ENCODE measurements at regions not wholly inside any gene's neighbourhood (a gene's known extent, or its start where the extent isn't known, plus 50 kb on each side); places are given as distances from the start of the nearest gene placed in this dataset.

DNA sequence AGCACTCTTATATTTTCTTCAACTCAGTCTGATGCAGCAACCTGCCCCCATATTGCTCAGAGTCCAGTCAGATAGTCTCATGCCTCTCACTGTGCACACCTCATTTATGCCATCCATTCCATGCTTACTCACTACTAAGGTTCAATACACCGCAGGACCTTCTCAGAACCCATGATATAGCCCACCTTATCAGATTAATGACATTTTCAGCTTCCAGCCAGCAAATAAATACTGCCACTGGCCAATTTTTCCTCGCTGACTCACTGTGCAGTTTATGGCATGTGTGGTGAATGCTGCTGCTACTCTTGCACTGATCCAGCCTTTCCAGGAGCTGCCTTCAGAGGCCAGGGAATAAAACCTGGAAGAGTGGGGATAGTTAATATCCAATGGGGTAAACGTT lies 380.6 kb upstream of the SPOCK3 start:
- no peak overlapping the region for H4K91ac ChIP-seq (replicated peaks; ENCODE audit: insufficient read length, low read length)
- peaks cover 2% of the 10 kb centered on the region; the same call in 1 of the 2 replicates for H3K23me2 ChIP-seq (ENCODE audit: low read depth, low read length)
- H3K9me3 ChIP-seq (ENCODE audit: insufficient read depth in 2 of 2, low read depth in 1 of 2, low read length in 1 of 2): no peaks in the 10 kb centered on the region
- no peak overlapping the region for H2AFZ ChIP-seq (ENCODE audit: low read length)
- ChIA-PET POLR2A (ENCODE audit: partially characterized antibody) (no interaction called here), CTCF (ENCODE audit: partially characterized antibody) (interaction anchor here (1.6 kb wide), 1 partner anchor 9 kb away, joined by 4 read pairs; no protein-coding TSS in a partner anchor)
- H3K4me1 ChIP-seq (replicated peaks in 1 of 4; ENCODE audit: control insufficient read depth in 3 of 4, insufficient read depth in 4 of 4, low read length in 3 of 4): no peaks in the 10 kb centered on the region
- WGBS, 2 experiments (ENCODE audit: extremely low coverage in 1 of 2, insufficient coverage in 1 of 2, insufficient read length in 1 of 2, insufficient replicate concordance in 2 of 2, low coverage in 1 of 2, low lambda C conversion rate in 2 of 2, missing lambda C conversion rate in 1 of 2): 64% methylated on average over 3 of the region's 3 CpGs; no CpG with 5 or more reads in 1 of the 2 experiments
- H3K4ac ChIP-seq (replicated peaks; ENCODE audit: insufficient read length, low read depth, low read length): no peak overlapping the region
- FAIRE-seq: no peak
- H3K14ac ChIP-seq (ENCODE audit: insufficient read length): no peak overlapping the region
- TF ChIP-seq SIX5 (IDR thresholded peaks at IDR 0.05; ENCODE audit: low read depth, low read length) (no peak), CREB1 (IDR thresholded peaks at IDR 0.05) (no peak), RFX5 (IDR thresholded peaks at IDR 0.05; ENCODE audit: borderline replicate concordance, low read depth, low read length) (no peak), CBX5 (IDR thresholded peaks at IDR 0.05; ENCODE audit: low read depth, low read length) (no peak)
- no peaks in the 10 kb centered on the region for H4K20me1 ChIP-seq (replicated peaks in 1 of 2; ENCODE audit: control insufficient read depth in 1 of 2, insufficient read depth in 2 of 2, low read length in 2 of 2)
- no peak overlapping the region for H3K18ac ChIP-seq (ENCODE audit: extremely low read depth, low read length)
- H2BK5ac ChIP-seq (ENCODE audit: low read depth, low read length): no peak overlapping the region
- H3K79me1 ChIP-seq (ENCODE audit: low read depth, low read length): no peaks in the 10 kb centered on the region
- H4K5ac ChIP-seq (ENCODE audit: insufficient read length, low read depth, low read length): no peak overlapping the region
- no peak overlapping the region for H2BK15ac ChIP-seq (ENCODE audit: low read length)
- H2BK120ac ChIP-seq (replicated peaks; ENCODE audit: low read depth, low read length): no peak overlapping the region
- no peak for DNase-seq (ENCODE audit: low read depth in 1 of 2, low spot score in 2 of 2)
- H3K9ac ChIP-seq (replicated peaks in 1 of 4; ENCODE audit: extremely low read depth in 1 of 4, low read depth in 3 of 4, low read length in 3 of 4): no peak overlapping the region
- H3K79me2 ChIP-seq (ENCODE audit: control insufficient read depth in 1 of 2, insufficient read depth in 2 of 2, low read length in 2 of 2): no peaks in the 10 kb centered on the region
- no peak overlapping the region for H2BK20ac ChIP-seq (ENCODE audit: low read length)
- H3K36me3 ChIP-seq (ENCODE audit: control insufficient read depth in 2 of 4, insufficient read depth in 4 of 4, low read length in 3 of 4): no peaks in the 10 kb centered on the region
- H3K27ac ChIP-seq (ENCODE audit: low read depth, low read length): no peak overlapping the region
- H3K27me3 ChIP-seq (replicated peaks in 1 of 4; ENCODE audit: control insufficient read depth in 3 of 4, extremely low read depth in 1 of 4, insufficient read depth in 3 of 4, low read length in 3 of 4): no peaks in the 10 kb centered on the region
- no peak overlapping the region for H3K4me2 ChIP-seq (ENCODE audit: insufficient read depth in 1 of 2, low read depth in 2 of 2, low read length in 2 of 2)
- H2BK12ac ChIP-seq (ENCODE audit: low read depth, low read length): no peak overlapping the region
- no peak overlapping the region for H4K8ac ChIP-seq (ENCODE audit: extremely low read depth, insufficient read depth, low read length)
- H3K56ac ChIP-seq (replicated peaks; ENCODE audit: insufficient read length, low read depth, low read length): no peak overlapping the region
- H2AK5ac ChIP-seq (ENCODE audit: low read depth, low read length): no peak overlapping the region
- no peak overlapping the region for H3K23ac ChIP-seq (ENCODE audit: insufficient read length)
- H3K4me3 ChIP-seq (ENCODE audit: extremely low read depth in 1 of 4, insufficient read depth in 2 of 4, low read depth in 3 of 4, low read length in 4 of 4): no peak overlapping the region
